PC-9 (cell line): ENCODE measurements at regions not wholly inside any gene's neighbourhood (a gene's known extent, or its start where the extent isn't known, plus 50 kb on each side); places are given as distances from the start of the nearest gene placed in this dataset.

Experiments
- CTCF ChIP-seq: fragments of 200-600 bp; sonication (generic); conservative IDR thresholded peaks from 2 replicates; pipeline ENCODE4 v1.6.1; 2017; ENCODE audit warnings: mixed run types, antibody characterized with exemption, mild to moderate bottlenecking, moderate library complexity
- EZH2 ChIP-seq: fragments of 200-600 bp; sonication (generic); IDR thresholded peaks from 2 replicates; pipeline ENCODE4 v1.8.0; 2017; ENCODE audit warnings: antibody characterized with exemption, low read depth

GRCh38 chr11:116044941-116045340 is 540.7 kb upstream of the CADM1 start:
- no peak for TF ChIP-seq CTCF
- TF ChIP-seq EZH2, result no peak
